Uterus (tissue), 3 donors: ENCODE measurements at regions not wholly inside any gene's neighbourhood (a gene's known extent, or its start where the extent isn't known, plus 50 kb on each side); places are given as distances from the start of the nearest gene placed in this dataset.

Source experiments
- DNase-seq, 2 donors: peaks; one replicate each; pipeline ENCODE4 v3.0.0-alpha.2; 2019 to 2020
- H3K27ac ChIP-seq, 2 donors: fragments of 200-600 bp; sonication (generic); 1 replicate in 1 of 2; 2 replicates in 1 of 2; pipeline ENCODE4 v1.5.1; 2016 to 2018
- H3K27me3 ChIP-seq, 2 donors: fragments of 200-600 bp; sonication (generic); one replicate each; pipeline ENCODE4 v1.5.1; 2018 to 2019; ENCODE audit warnings: control low read depth in 1 of 2
- H3K36me3 ChIP-seq, 2 donors: fragments of 200-600 bp; sonication (generic); one replicate each; pipeline ENCODE4 v1.5.1; 2019; ENCODE audit warnings: control low read depth in 1 of 2
- H3K4me1 ChIP-seq, 2 donors: fragments of 200-600 bp; sonication (generic); one replicate each; pipeline ENCODE4 v1.5.1; 2018 to 2019; ENCODE audit warnings: control low read depth in 1 of 2
- H3K4me3 ChIP-seq, 2 donors: fragments of 200-600 bp; sonication (generic); 1 replicate in 1 of 2; 2 replicates in 1 of 2; pipeline ENCODE4 v1.5.1; 2018 to 2019; ENCODE audit warnings: mild to moderate bottlenecking in 1 of 2
- H3K9me3 ChIP-seq, 2 donors: fragments of 200-600 bp; sonication (generic); one replicate each; pipeline ENCODE4 v1.5.1; 2019; ENCODE audit warnings: control low read depth in 1 of 2
- POLR2A ChIP-seq, 2 donors: fragments of 450-650 bp; IDR thresholded peaks; one replicate each; pipeline ENCODE4 v1.6.1; 2016; ENCODE audit warnings: antibody characterized with exemption in 2 of 2, mild to moderate bottlenecking in 1 of 2, moderate library complexity in 1 of 2
- intact Hi-C: fragments of 100-400 bp; cut with DNase I; formaldehyde crosslinking; loops from one replicate; pipeline ENCODE4 v1.15.1; 2023; ENCODE audit warnings: low total_unique reads
- TF ChIP-seq, protein P1 (sequence below), 4 experiments: fragments of 200-600 bp in 2 of 4; fragments of 450-650 bp in 2 of 4; sonication (generic) in 2 of 4; IDR thresholded peaks; one replicate each; pipeline ENCODE4 v1.5.1; 2016 to 2019; ENCODE audit warnings: antibody characterized with exemption in 4 of 4, mild to moderate bottlenecking in 2 of 4, moderate library complexity in 1 of 4
- donor health status: DM: yes; HTN: yes; CAD: no.

DNA sequence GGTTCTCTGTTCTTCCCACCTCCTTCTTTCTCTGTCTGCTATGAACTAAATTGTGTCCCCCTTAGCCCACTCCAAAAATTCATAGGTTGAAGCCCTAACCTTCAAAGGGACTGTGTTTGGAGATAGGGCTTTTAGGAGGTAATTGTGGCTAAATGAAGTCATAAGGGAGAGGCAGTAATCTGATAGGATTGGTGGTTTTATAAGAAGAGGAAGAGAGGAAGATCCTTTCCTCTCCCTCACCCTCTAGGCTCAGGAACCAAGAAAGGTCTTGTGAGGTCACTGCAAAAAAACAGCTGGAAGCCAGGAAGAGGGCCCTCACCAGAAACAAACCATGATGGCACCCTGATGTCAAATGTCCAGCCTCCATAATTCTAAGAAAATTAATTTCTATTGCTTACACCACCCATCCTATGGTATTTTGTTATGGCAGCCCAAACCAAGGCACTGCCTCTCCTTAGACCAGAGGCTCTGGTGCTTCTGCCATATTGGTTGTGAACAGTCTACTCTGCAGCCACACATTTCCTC lies 135.1 kb upstream of the COL21A1 start:
- intact Hi-C loops, result no loop called here
- Histone ChIP-seq H3K4me1 (peaks cover 6 to 15% of the 10 kb centered on the region in 2 donors), H3K36me3 (no peaks in the 10 kb centered on the region), H3K4me3 (no peak overlapping the region), H3K27ac (peak overlapping the region; percentile 20 to 52), H3K27me3 (no peaks in the 10 kb centered on the region), H3K9me3 (no peaks in the 10 kb centered on the region)
- TF ChIP-seq, protein P1, sequence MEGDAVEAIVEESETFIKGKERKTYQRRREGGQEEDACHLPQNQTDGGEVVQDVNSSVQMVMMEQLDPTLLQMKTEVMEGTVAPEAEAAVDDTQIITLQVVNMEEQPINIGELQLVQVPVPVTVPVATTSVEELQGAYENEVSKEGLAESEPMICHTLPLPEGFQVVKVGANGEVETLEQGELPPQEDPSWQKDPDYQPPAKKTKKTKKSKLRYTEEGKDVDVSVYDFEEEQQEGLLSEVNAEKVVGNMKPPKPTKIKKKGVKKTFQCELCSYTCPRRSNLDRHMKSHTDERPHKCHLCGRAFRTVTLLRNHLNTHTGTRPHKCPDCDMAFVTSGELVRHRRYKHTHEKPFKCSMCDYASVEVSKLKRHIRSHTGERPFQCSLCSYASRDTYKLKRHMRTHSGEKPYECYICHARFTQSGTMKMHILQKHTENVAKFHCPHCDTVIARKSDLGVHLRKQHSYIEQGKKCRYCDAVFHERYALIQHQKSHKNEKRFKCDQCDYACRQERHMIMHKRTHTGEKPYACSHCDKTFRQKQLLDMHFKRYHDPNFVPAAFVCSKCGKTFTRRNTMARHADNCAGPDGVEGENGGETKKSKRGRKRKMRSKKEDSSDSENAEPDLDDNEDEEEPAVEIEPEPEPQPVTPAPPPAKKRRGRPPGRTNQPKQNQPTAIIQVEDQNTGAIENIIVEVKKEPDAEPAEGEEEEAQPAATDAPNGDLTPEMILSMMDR (IDR thresholded peaks at IDR 0.05), result no peak
- TF ChIP-seq POLR2A (IDR thresholded peaks at IDR 0.05), result no peak
- DNase-seq, result no peak

DNA sequence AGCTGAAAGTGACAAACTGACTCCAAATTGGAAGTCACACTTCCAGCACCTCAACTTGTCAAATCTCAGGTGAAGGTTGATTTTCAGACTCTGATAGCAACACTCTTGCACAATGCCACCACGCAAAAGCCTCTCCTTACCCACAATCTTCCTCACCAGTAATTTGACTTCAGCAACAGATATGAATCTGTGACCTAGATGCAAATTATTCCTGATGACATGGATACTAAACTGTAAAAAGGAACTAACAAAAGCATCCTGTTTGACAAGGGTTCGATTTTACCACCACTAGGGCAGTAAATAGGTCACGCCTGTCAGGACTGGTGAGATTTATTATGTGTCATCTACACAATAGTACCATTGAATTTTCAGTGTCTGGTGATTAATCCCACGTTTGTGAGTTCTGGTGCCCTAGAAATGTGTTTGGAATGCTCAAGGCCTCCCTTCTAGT lies 134.4 kb upstream of the COL21A1 start:
- Histone ChIP-seq H3K4me3 (no peak overlapping the region), H3K4me1 (peaks cover 6 to 15% of the 10 kb centered on the region in 2 donors), H3K36me3 (no peaks in the 10 kb centered on the region), H3K27me3 (no peaks in the 10 kb centered on the region), H3K9me3 (no peaks in the 10 kb centered on the region), H3K27ac (peak overlapping the region; percentile 1 to 48)
- intact Hi-C loops, result no loop called here
- no peak for TF ChIP-seq POLR2A (IDR thresholded peaks at IDR 0.05)
- TF ChIP-seq, protein P1 (IDR thresholded peaks at IDR 0.05), result no peak
- DNase-seq, result no peak

DNA sequence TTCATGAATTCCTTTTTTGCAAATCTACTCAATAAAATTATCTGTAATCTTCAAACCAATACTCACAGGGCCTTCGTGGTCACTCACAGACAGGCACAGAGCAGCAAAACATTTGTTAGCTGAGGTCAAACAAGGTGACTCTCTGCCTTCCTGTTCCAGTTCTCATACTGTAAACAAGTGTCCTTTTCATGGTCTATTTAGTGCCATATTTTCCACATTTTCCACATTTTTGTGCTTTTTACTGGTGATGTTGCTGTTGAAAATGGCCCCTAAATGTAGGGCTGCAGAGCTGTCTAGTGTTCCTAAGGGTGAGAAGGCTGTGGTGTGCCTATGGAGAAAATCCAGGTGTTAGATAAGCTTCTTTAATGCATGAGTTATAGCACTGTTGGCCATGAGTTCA lies 133.1 kb upstream of the COL21A1 start:
- Histone ChIP-seq H3K27me3 (no peaks in the 10 kb centered on the region), H3K4me3 (no peak overlapping the region), H3K27ac (peak overlapping the region in 1 of 2 donors; percentile 9), H3K9me3 (no peaks in the 10 kb centered on the region), H3K36me3 (no peaks in the 10 kb centered on the region), H3K4me1 (peaks cover 8 to 25% of the 10 kb centered on the region in 2 donors)
- intact Hi-C loops, result no loop called here
- DNase-seq, result no peak
- TF ChIP-seq, protein P1 (IDR thresholded peaks at IDR 0.05), result no peak
- no peak for TF ChIP-seq POLR2A (IDR thresholded peaks at IDR 0.05)

DNA sequence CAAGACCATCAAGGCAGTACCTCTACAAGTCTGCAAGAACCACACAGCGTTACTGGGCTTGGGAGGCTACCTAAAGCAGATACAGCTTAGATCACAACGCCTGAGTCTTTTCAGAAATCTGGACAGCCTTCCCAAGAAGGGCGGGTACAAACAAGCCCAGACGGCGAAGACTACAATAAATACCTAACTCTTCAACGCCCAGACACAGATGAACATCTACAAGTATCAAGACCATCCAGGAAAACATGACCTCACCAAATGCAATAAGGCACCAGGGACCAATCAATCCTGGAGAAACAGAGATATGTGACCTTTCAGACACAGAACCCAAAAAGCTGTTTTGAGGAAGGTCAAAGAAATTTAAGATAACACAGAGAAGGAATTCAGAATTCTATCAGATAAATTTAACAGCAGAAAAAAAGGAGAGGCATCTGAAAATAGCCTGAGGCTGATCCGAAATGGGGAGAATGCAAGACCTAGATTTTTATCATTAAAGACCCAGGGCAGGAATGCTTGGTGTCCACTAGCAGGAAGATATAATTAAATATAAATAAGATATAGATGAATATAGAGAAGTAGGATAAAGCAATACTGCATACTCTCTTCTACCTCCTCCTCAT lies 131.7 kb upstream of the COL21A1 start:
- peaks cover 16 to 26% of the 10 kb centered on the region in 2 donors for H3K4me1 ChIP-seq
- intact Hi-C loops, result loop anchor here (10.0 kb wide), 1 partner anchor 166 kb away; no protein-coding TSS in a partner anchor

DNA sequence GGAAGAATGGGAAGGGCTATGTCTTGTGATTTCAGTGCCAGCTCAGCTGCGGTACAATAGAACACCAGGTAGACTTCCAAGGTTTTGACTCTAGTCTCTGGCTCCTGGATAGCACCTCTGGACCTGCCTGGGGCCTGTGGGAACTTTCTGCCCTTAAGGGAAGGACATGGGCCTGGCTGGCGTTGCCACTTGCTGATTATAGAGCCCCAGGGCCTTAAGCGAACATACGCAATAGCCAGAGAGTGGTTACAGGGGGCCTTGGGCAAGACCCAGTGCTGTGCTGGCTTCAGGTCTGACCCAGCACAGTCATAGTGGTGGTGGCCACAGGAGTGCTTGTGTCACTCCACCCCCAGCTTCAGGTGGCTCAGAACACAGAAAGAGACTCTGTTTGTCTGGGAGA lies 131.1 kb upstream of the COL21A1 start:
- Histone ChIP-seq H3K9me3 (no peaks in the 10 kb centered on the region), H3K4me1 (peaks cover 17 to 28% of the 10 kb centered on the region in 2 donors), H3K27me3 (no peaks in the 10 kb centered on the region), H3K36me3 (no peaks in the 10 kb centered on the region), H3K4me3 (no peak overlapping the region), H3K27ac (peak overlapping the region; percentile 69 to 96)
- TF ChIP-seq, protein P1 (IDR thresholded peaks at IDR 0.05), result no peak
- no peak for TF ChIP-seq POLR2A (IDR thresholded peaks at IDR 0.05)
- intact Hi-C loops, result loop anchor here (10.0 kb wide), 1 partner anchor 166 kb away; no protein-coding TSS in a partner anchor
- DNase-seq, result no peak

More for the DNA sequence above, 131.7 kb upstream of the COL21A1 start:
- Histone ChIP-seq H3K4me3 (no peak overlapping the region), H3K27me3 (no peaks in the 10 kb centered on the region), H3K36me3 (no peaks in the 10 kb centered on the region), H3K9me3 (no peaks in the 10 kb centered on the region), H3K27ac (peak overlapping the region; percentile 69 to 96)
- no peak for TF ChIP-seq POLR2A (IDR thresholded peaks at IDR 0.05)
- TF ChIP-seq, protein P1 (IDR thresholded peaks at IDR 0.05), result no peak
- DNase-seq, result no peak
